Mesenchymal stem cell (in vitro differentiated cells and primary cell): ENCODE measurements at regions not wholly inside any gene's neighbourhood (a gene's known extent, or its start where the extent isn't known, plus 50 kb on each side); places are given as distances from the start of the nearest gene placed in this dataset.

Experiments used
- DNase-seq: peaks from one replicate; pipeline ENCODE4 v3.0.0-alpha.2; 2013
- H2AFZ ChIP-seq: one replicate; pipeline ENCODE4 v1.6.1; 2013; ENCODE audit warnings: low read depth, mild to moderate bottlenecking, control low read depth, inconsistent platforms, low read length, moderate library complexity
- H2AK5ac ChIP-seq: 2 replicates; pipeline ENCODE4 v1.6.1; 2013; ENCODE audit warnings: low read length, moderate library complexity, mild to moderate bottlenecking, inconsistent platforms; ENCODE audit not compliant: severe bottlenecking
- H2BK120ac ChIP-seq: one replicate; pipeline ENCODE4 v1.6.1; 2013; ENCODE audit warnings: low read depth, mild to moderate bottlenecking, inconsistent platforms, low read length, moderate library complexity
- H2BK12ac ChIP-seq, 2 experiments: one replicate each; pipeline ENCODE4 v1.6.1; 2013; ENCODE audit warnings: inconsistent platforms in 2 of 2, low read length in 2 of 2, mild to moderate bottlenecking in 2 of 2, moderate library complexity in 2 of 2, control low read depth in 1 of 2
- H2BK15ac ChIP-seq: one replicate; pipeline ENCODE4 v1.6.1; 2013; ENCODE audit warnings: mild to moderate bottlenecking, low read depth, inconsistent platforms; ENCODE audit not compliant: poor library complexity, severe bottlenecking
- H2BK5ac ChIP-seq: 2 replicates; pipeline ENCODE4 v1.6.1; 2013; ENCODE audit warnings: low read depth, mild to moderate bottlenecking, low read length, control low read depth, inconsistent platforms; ENCODE audit not compliant: poor library complexity, severe bottlenecking
- H3K14ac ChIP-seq, 2 experiments: one replicate each; pipeline ENCODE4 v1.6.1; 2013; ENCODE audit warnings: inconsistent platforms in 2 of 2, low read length in 2 of 2, control low read depth in 1 of 2, mild to moderate bottlenecking in 1 of 2, moderate library complexity in 1 of 2
- H3K18ac ChIP-seq, 2 experiments: one replicate each; pipeline ENCODE4 v1.6.1; 2013; ENCODE audit warnings: inconsistent platforms in 2 of 2, low read length in 2 of 2, control low read depth in 1 of 2, low read depth in 1 of 2, mild to moderate bottlenecking in 1 of 2
- H3K23ac ChIP-seq, 2 experiments: one replicate each; pipeline ENCODE4 v1.6.1; 2013; ENCODE audit warnings: inconsistent platforms in 2 of 2, low read length in 2 of 2, mild to moderate bottlenecking in 2 of 2, moderate library complexity in 2 of 2, control low read depth in 1 of 2
- H3K27ac ChIP-seq: 2 replicates; pipeline ENCODE4 v1.5.1; 2013; ENCODE audit warnings: mild to moderate bottlenecking, moderate library complexity, low read length, control low read depth, inconsistent platforms; ENCODE audit not compliant: poor library complexity, severe bottlenecking
- H3K27me3 ChIP-seq, 2 experiments: 2 replicates each; pipeline versions ENCODE4 v1.6.1 to v1.7.0; 2013; ENCODE audit warnings: low read length in 2 of 2, mild to moderate bottlenecking in 2 of 2, moderate library complexity in 2 of 2, control low read depth in 1 of 2, inconsistent platforms in 1 of 2; ENCODE audit not compliant: control insufficient read depth in 1 of 2, insufficient read depth in 1 of 2
- H3K36me3 ChIP-seq, 2 experiments: 2 replicates each; pipeline versions ENCODE4 v1.6.1 to v1.7.0; 2013; ENCODE audit warnings: low read length in 2 of 2, control low read depth in 1 of 2, inconsistent platforms in 1 of 2, low read depth in 1 of 2, mild to moderate bottlenecking in 1 of 2; ENCODE audit not compliant: insufficient read depth in 2 of 2, control insufficient read depth in 1 of 2
- H3K4ac ChIP-seq, 2 experiments: one replicate each; pipeline ENCODE4 v1.6.1; 2013; ENCODE audit warnings: inconsistent platforms in 2 of 2, low read length in 2 of 2, mild to moderate bottlenecking in 2 of 2, moderate library complexity in 2 of 2, control low read depth in 1 of 2, low read depth in 1 of 2
- H3K4me1 ChIP-seq: 2 replicates; pipeline ENCODE4 v1.6.1; 2013; ENCODE audit warnings: low read depth, low read length, control low read depth; ENCODE audit not compliant: control insufficient read depth, insufficient read depth
- H3K4me2 ChIP-seq: 2 replicates; pipeline ENCODE4 v1.6.1; 2013; ENCODE audit warnings: low read length, mild to moderate bottlenecking, inconsistent platforms; ENCODE audit not compliant: poor library complexity, severe bottlenecking
- H3K4me3 ChIP-seq, 2 experiments: 2 replicates each; pipeline versions ENCODE4 v1.5.1 to v1.7.0; 2013; ENCODE audit warnings: low read length in 2 of 2, mild to moderate bottlenecking in 2 of 2, control low read depth in 1 of 2, low read depth in 1 of 2; ENCODE audit not compliant: insufficient read depth in 1 of 2
- H3K79me1 ChIP-seq: replicated peaks from 2 replicates; pipeline ENCODE4 v1.6.1; 2013; ENCODE audit warnings: mild to moderate bottlenecking, control low read depth, low read length, inconsistent platforms; ENCODE audit not compliant: poor library complexity, severe bottlenecking
- H3K9ac ChIP-seq: 2 replicates; pipeline ENCODE4 v1.7.0; 2013; ENCODE audit warnings: mild to moderate bottlenecking, low read length, moderate library complexity
- H3K9me3 ChIP-seq: 2 replicates; pipeline ENCODE4 v1.7.0; 2013; ENCODE audit warnings: mild to moderate bottlenecking, low read length; ENCODE audit not compliant: control insufficient read depth
- H4K8ac ChIP-seq: one replicate; pipeline ENCODE4 v1.6.1; 2013; ENCODE audit warnings: inconsistent platforms, mild to moderate bottlenecking, low read length, moderate library complexity
- H4K91ac ChIP-seq: one replicate; pipeline ENCODE4 v1.6.1; 2013; ENCODE audit warnings: mild to moderate bottlenecking, low read length, inconsistent platforms
- WGBS: methylation state at CpG from one replicate; pipeline ENCODE4 v1.1.7; 2013; ENCODE audit warnings: mixed read lengths; 5-methylcytosine and 5-hydroxymethylcytosine counted together

- Histone ChIP-seq H2BK5ac (no peak overlapping the region), H4K91ac (no peak overlapping the region), H2AFZ (no peak overlapping the region), H3K27ac (no peak overlapping the region), H3K27me3 (no peaks in the 10 kb centered on the region), H3K18ac (no peak overlapping the region), H3K9ac (no peak overlapping the region), H2BK120ac (no peak overlapping the region), H3K36me3 (no peaks in the 10 kb centered on the region), H2AK5ac (no peak overlapping the region), H2BK12ac (no peak overlapping the region), H4K8ac (no peak overlapping the region), H3K4me1 (peaks cover 3% of the 10 kb centered on the region), H3K23ac (no peak overlapping the region), H3K4ac (no peak overlapping the region), H2BK15ac (no peak overlapping the region), H3K79me1 (no peaks in the 10 kb centered on the region), H3K4me3 (no peak overlapping the region), H3K4me2 (no peak overlapping the region), H3K9me3 (no peaks in the 10 kb centered on the region), H3K14ac (no peak overlapping the region)
- peak; percentile 10 for DNase-seq
- WGBS = 90% methylated on average over 7 of the region's 7 CpGs
Observed at GRCh38 chr6:1187293-1188131, 124.4 kb upstream of the FOXQ1 start.

GRCh38 chr6:1184318-1184717, 127.6 kb upstream of the FOXQ1 start:
- no peak overlapping the region for H3K4me2 ChIP-seq
- no peaks in the 10 kb centered on the region for H3K36me3 ChIP-seq
- H3K4me3 ChIP-seq = no peak overlapping the region
- H3K4ac ChIP-seq = no peak overlapping the region
- H3K18ac ChIP-seq = no peak overlapping the region
- H2BK5ac ChIP-seq = no peak overlapping the region
- no peak overlapping the region for H2BK15ac ChIP-seq
- H3K27ac ChIP-seq = no peak overlapping the region
- no peak overlapping the region for H2AK5ac ChIP-seq
- H3K79me1 ChIP-seq = no peaks in the 10 kb centered on the region
- H3K9me3 ChIP-seq = no peaks in the 10 kb centered on the region
- no peak overlapping the region for H2AFZ ChIP-seq
- 78% methylated on average over 3 of the region's 4 CpGs for WGBS
- no peak overlapping the region for H3K23ac ChIP-seq
- H2BK12ac ChIP-seq = no peak overlapping the region
- no peaks in the 10 kb centered on the region for H3K27me3 ChIP-seq
- peak overlapping the region in 1 of 2 experiments; percentile 36 for H3K14ac ChIP-seq
- no peak overlapping the region for H3K9ac ChIP-seq
- H4K8ac ChIP-seq = no peak overlapping the region
- DNase-seq = no peak
- H2BK120ac ChIP-seq = no peak overlapping the region
- no peaks in the 10 kb centered on the region for H3K4me1 ChIP-seq
- H4K91ac ChIP-seq = no peak overlapping the region

GRCh38 chr6:1182722-1183521, 129.0 kb upstream of the FOXQ1 start:
- Histone ChIP-seq H2AK5ac (no peak overlapping the region), H3K27me3 (no peaks in the 10 kb centered on the region), H3K4me3 (no peak overlapping the region), H3K4ac (no peak overlapping the region), H3K9me3 (no peaks in the 10 kb centered on the region), H4K91ac (no peak overlapping the region), H2BK5ac (no peak overlapping the region), H3K9ac (peak overlapping the region; percentile 3), H3K14ac (no peak overlapping the region), H3K27ac (no peak overlapping the region), H3K36me3 (no peaks in the 10 kb centered on the region), H3K23ac (no peak overlapping the region), H3K4me1 (no peaks in the 10 kb centered on the region), H3K4me2 (no peak overlapping the region), H3K18ac (no peak overlapping the region), H4K8ac (no peak overlapping the region), H2BK120ac (no peak overlapping the region), H2BK15ac (no peak overlapping the region), H2AFZ (no peak overlapping the region), H3K79me1 (no peaks in the 10 kb centered on the region), H2BK12ac (no peak overlapping the region)
- DNase-seq = no peak
- WGBS = 94% methylated on average over 9 of the region's 13 CpGs

- Histone ChIP-seq H3K4me2 (no peak overlapping the region), H2BK5ac (no peak overlapping the region), H3K23ac (no peak overlapping the region), H2AK5ac (no peak overlapping the region), H2BK12ac (no peak overlapping the region), H4K91ac (no peak overlapping the region), H3K4ac (no peak overlapping the region), H3K27ac (no peak overlapping the region), H3K18ac (no peak overlapping the region), H3K9ac (no peak overlapping the region), H3K4me3 (no peak overlapping the region), H3K14ac (no peak overlapping the region), H3K4me1 (no peaks in the 10 kb centered on the region), H2AFZ (no peak overlapping the region), H4K8ac (no peak overlapping the region), H2BK15ac (no peak overlapping the region), H3K27me3 (no peaks in the 10 kb centered on the region), H3K36me3 (no peaks in the 10 kb centered on the region), H3K9me3 (no peaks in the 10 kb centered on the region), H2BK120ac (no peak overlapping the region), H3K79me1 (no peaks in the 10 kb centered on the region)
- DNase-seq = no peak
- WGBS = 93% methylated on average over 3 of the region's 4 CpGs
Observed at GRCh38 chr6:1181939-1182605, 129.8 kb upstream of the FOXQ1 start.
